ENCODE measurements at regions not wholly inside any gene's neighbourhood (a gene's known extent, or its start where the extent isn't known, plus 50 kb on each side); places are given as distances from the start of the nearest gene placed in this dataset.

- no peak for DNase-seq (ENCODE audit: low spot score)
- no peak for FAIRE-seq
- Histone ChIP-seq H3K4me2 (ENCODE audit: low read depth, low read length) (no peak overlapping the region), H3K79me2 (ENCODE audit: insufficient read depth, low read length) (no peaks in the 10 kb centered on the region), H3K36me3 (replicated peaks in 1 of 2; ENCODE audit: control insufficient read depth in 1 of 2, insufficient read depth in 2 of 2, low read length in 2 of 2) (no peaks in the 10 kb centered on the region), H3K9ac (ENCODE audit: insufficient read depth, low read depth, low read length) (no peak overlapping the region), H4K20me1 (ENCODE audit: insufficient read depth, low read length) (no peaks in the 10 kb centered on the region), H3K9me3 (ENCODE audit: low read length) (no peaks in the 10 kb centered on the region), H3K4me1 (ENCODE audit: insufficient read depth, low read length) (no peaks in the 10 kb centered on the region), H3K4me3 (replicated peaks in 1 of 3; ENCODE audit: insufficient read depth in 1 of 3, low read depth in 2 of 3, low read length in 3 of 3) (no peak overlapping the region), H3K27ac (ENCODE audit: extremely low read length, insufficient read depth, low read length) (no peak overlapping the region), H2AFZ (ENCODE audit: low read length) (no peak overlapping the region), H3K27me3 (ENCODE audit: control insufficient read depth in 1 of 2, insufficient read depth in 2 of 2, low read length in 2 of 2) (no peaks in the 10 kb centered on the region)
- CTCF ChIA-PET (ENCODE audit: low intra/inter-chr PET ratio, low total read pairs) = no interaction called here
- BruUV-seq (replicated peaks) = no TSS peak
- 19% methylated on average over 5 of the region's 5 CpGs for WGBS (ENCODE audit: low lambda C conversion rate)
- ATAC-seq = no peak
- intact Hi-C loops (cut with micrococcal nuclease; ENCODE audit: unreplicated experiment) = no loop called here
- POLR2A ChIA-PET = no interaction called here
- in situ Hi-C loops (cut with HindIII; ENCODE audit: extremely low pct_ligation_motif_present, low pct_unique_long_range_greater_than_20kb) = no loop called here
- TF ChIP-seq HES4 (CRISPR knock-in tag; IDR thresholded peaks at IDR 0.05; ENCODE audit: borderline replicate concordance) = no peak
- no peak for TF ChIP-seq ZNF703 (CRISPR knock-in tag; IDR thresholded peaks at IDR 0.05; ENCODE audit: borderline replicate concordance)
- TF ChIP-seq HNF4A (CRISPR knock-in tag; IDR thresholded peaks at IDR 0.05) = no peak
Measured at GRCh38 chr13:74731731-74732130, 597.5 kb upstream of the KLF12 start.

DNA sequence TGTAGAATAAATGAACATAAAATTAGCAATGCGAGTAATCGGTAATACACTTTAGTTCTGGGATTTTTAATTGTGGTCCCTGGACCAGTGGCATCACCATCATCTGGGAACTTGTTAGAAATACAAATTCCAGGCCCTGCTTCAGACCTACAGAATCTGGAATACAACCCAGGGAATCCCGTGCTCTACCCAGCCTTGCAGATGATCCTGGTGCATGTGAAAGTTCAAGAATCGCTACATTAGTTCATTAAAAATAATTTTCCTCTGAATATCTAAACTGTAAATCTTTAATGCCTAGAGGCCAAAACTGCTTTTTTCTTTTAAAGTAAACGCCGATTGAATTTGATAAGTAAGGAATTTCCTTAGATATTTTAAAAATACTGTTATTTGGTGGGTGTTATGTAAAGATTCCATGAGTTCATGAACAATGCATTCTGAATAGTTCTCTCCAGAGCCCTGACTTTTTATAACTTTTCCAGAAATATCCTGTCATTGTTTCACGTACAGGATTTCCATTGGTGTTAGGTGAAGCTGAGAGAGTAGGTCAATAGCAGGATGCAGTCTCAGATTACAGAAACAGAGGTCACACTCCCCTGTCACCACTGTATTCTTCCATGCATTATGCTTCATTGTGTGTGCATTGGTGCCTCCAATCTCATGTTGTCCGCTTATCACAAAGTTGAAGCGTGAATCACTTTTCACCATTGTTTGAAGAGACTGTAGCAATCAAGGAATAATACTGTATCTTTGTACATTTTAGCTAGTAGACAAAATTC lies 596.5 kb upstream of the KLF12 start:
- ATAC-seq = no peak
- Histone ChIP-seq H3K9me3 (ENCODE audit: low read length) (no peaks in the 10 kb centered on the region), H3K4me1 (ENCODE audit: insufficient read depth, low read length) (no peaks in the 10 kb centered on the region), H3K27ac (ENCODE audit: extremely low read length, insufficient read depth, low read length) (no peak overlapping the region), H2AFZ (ENCODE audit: low read length) (no peak overlapping the region), H3K79me2 (ENCODE audit: insufficient read depth, low read length) (no peaks in the 10 kb centered on the region), H3K36me3 (replicated peaks in 1 of 2; ENCODE audit: control insufficient read depth in 1 of 2, insufficient read depth in 2 of 2, low read length in 2 of 2) (no peaks in the 10 kb centered on the region), H3K4me3 (replicated peaks in 1 of 3; ENCODE audit: insufficient read depth in 1 of 3, low read depth in 2 of 3, low read length in 3 of 3) (no peak overlapping the region), H4K20me1 (ENCODE audit: insufficient read depth, low read length) (no peaks in the 10 kb centered on the region), H3K9ac (ENCODE audit: insufficient read depth, low read depth, low read length) (no peak overlapping the region), H3K27me3 (ENCODE audit: control insufficient read depth in 1 of 2, insufficient read depth in 2 of 2, low read length in 2 of 2) (no peaks in the 10 kb centered on the region), H3K4me2 (ENCODE audit: low read depth, low read length) (no peak overlapping the region)
- FAIRE-seq = no peak
- ChIA-PET CTCF (ENCODE audit: low intra/inter-chr PET ratio, low total read pairs) (no interaction called here), POLR2A (no interaction called here)
- DNase-seq (ENCODE audit: low spot score) = no peak
- no TSS peak for BruUV-seq (replicated peaks)
- in situ Hi-C loops (cut with HindIII; ENCODE audit: extremely low pct_ligation_motif_present, low pct_unique_long_range_greater_than_20kb) (no loop called here), intact Hi-C loops (cut with micrococcal nuclease; ENCODE audit: unreplicated experiment) (no loop called here)
- WGBS (ENCODE audit: low lambda C conversion rate) = 4% methylated on average over 9 of the region's 9 CpGs
- no peak for TF ChIP-seq ZNF441 (CRISPR knock-in tag; IDR thresholded peaks at IDR 0.05; ENCODE audit: borderline replicate concordance)
- TF ChIP-seq, protein P1, sequence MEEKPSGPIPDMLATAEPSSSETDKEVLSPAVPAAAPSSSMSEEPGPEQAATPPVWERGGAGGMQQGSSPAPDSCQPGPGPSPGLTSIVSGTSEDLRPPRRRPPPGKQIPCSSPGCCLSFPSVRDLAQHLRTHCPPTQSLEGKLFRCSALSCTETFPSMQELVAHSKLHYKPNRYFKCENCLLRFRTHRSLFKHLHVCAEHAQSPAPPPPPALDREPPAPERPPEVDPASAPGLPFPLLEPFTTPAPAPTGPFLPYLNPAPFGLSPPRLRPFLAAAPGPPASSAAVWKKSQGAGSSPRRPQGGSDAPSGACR (CRISPR knock-in tag; IDR thresholded peaks at IDR 0.05) = no peak
- TF ChIP-seq CHD4 (IDR thresholded peaks at IDR 0.05; ENCODE audit: borderline replicate concordance, low read length) = no peak
- TF ChIP-seq KAT8 (CRISPR knock-in tag; IDR thresholded peaks at IDR 0.05) = no peak
- no peak for TF ChIP-seq FOSL2 (CRISPR knock-in tag; IDR thresholded peaks at IDR 0.05)
- TF ChIP-seq ZNF609 (CRISPR knock-in tag; IDR thresholded peaks at IDR 0.05; ENCODE audit: borderline replicate concordance) = no peak
- no peak for TF ChIP-seq ZNF570 (CRISPR knock-in tag; IDR thresholded peaks at IDR 0.05; ENCODE audit: borderline replicate concordance)
- no peak for TF ChIP-seq NFE2L1 (CRISPR knock-in tag; IDR thresholded peaks at IDR 0.05; ENCODE audit: borderline replicate concordance)
- no peak for TF ChIP-seq HNRNPLL (IDR thresholded peaks at IDR 0.05; ENCODE audit: low read depth, low read length, poor library complexity, severe bottlenecking)
- no peak for TF ChIP-seq ZNF549 (CRISPR knock-in tag; IDR thresholded peaks at IDR 0.05)
